GM19043 (cell line): ENCODE measurements at regions not wholly inside any gene's neighbourhood (a gene's known extent, or its start where the extent isn't known, plus 50 kb on each side); places are given as distances from the start of the nearest gene placed in this dataset.

Experiments
- ATAC-seq: cut with Tn5 transposase; IDR thresholded peaks from one replicate; pipeline ENCODE4 v1.9.1; 2021; ENCODE audit warnings: low read depth; ENCODE audit not compliant: unreplicated experiment

- ATAC-seq, result no peak
Measured at GRCh38 chr11:10358696-10359095, 53.8 kb downstream of the ADM start.

GRCh38 chr11:10359171-10359570 is 54.3 kb downstream of the ADM start:
- ATAC-seq, result no peak

GRCh38 chr11:10360835-10361234 is 56.0 kb downstream of the ADM start:
- no peak for ATAC-seq

- ATAC-seq, result no peak
Measured at GRCh38 chr11:10365045-10365444, 60.2 kb downstream of the ADM start.

- ATAC-seq, result peak; percentile 83
Measured at GRCh38 chr11:10366568-10367331, 61.9 kb downstream of the ADM start.

- no peak for ATAC-seq
Measured at GRCh38 chr11:10371926-10372641, 67.2 kb downstream of the ADM start.

GRCh38 chr11:10373340-10373739 is 68.5 kb downstream of the ADM start:
- no peak for ATAC-seq

GRCh38 chr11:10373929-10374328 is 69.1 kb downstream of the ADM start:
- no peak for ATAC-seq

- ATAC-seq, result no peak
Measured at GRCh38 chr11:10374386-10374785, 69.5 kb downstream of the ADM start.

- no peak for ATAC-seq
Measured at GRCh38 chr11:10375280-10375971, 70.6 kb downstream of the ADM start.

GRCh38 chr11:10376061-10376460 is 71.2 kb downstream of the ADM start:
- no peak for ATAC-seq

- no peak for ATAC-seq
Measured at GRCh38 chr11:10377183-10377582, 72.3 kb downstream of the ADM start.

- no peak for ATAC-seq
Measured at GRCh38 chr11:10378362-10378761, 73.5 kb downstream of the ADM start.

GRCh38 chr11:10379022-10379421 is 74.1 kb downstream of the ADM start:
- no peak for ATAC-seq

- no peak for ATAC-seq
Measured at GRCh38 chr11:10379426-10379825, 74.6 kb downstream of the ADM start.

- no peak for ATAC-seq
Measured at GRCh38 chr11:10379871-10380568, 75.0 kb upstream of the AMPD3 start.

- ATAC-seq, result no peak
Measured at GRCh38 chr11:10380921-10381320, 74.1 kb upstream of the AMPD3 start.

- no peak for ATAC-seq
Measured at GRCh38 chr11:10381736-10382135, 73.3 kb upstream of the AMPD3 start.

GRCh38 chr11:10382518-10382917 is 72.5 kb upstream of the AMPD3 start:
- ATAC-seq, result no peak

GRCh38 chr11:10385696-10386095 is 69.4 kb upstream of the AMPD3 start:
- ATAC-seq, result no peak

GRCh38 chr11:10386361-10386760 is 68.7 kb upstream of the AMPD3 start:
- no peak for ATAC-seq
